ENCODE measurements at regions not wholly inside any gene's neighbourhood (a gene's known extent, or its start where the extent isn't known, plus 50 kb on each side); places are given as distances from the start of the nearest gene placed in this dataset.

- no peak for DNase-seq (ENCODE audit: low read depth)
- H3K4me3 ChIP-seq (ENCODE audit: control insufficient read depth, low read depth, low read length), result no peak overlapping the region
- TF ChIP-seq, protein P1, sequence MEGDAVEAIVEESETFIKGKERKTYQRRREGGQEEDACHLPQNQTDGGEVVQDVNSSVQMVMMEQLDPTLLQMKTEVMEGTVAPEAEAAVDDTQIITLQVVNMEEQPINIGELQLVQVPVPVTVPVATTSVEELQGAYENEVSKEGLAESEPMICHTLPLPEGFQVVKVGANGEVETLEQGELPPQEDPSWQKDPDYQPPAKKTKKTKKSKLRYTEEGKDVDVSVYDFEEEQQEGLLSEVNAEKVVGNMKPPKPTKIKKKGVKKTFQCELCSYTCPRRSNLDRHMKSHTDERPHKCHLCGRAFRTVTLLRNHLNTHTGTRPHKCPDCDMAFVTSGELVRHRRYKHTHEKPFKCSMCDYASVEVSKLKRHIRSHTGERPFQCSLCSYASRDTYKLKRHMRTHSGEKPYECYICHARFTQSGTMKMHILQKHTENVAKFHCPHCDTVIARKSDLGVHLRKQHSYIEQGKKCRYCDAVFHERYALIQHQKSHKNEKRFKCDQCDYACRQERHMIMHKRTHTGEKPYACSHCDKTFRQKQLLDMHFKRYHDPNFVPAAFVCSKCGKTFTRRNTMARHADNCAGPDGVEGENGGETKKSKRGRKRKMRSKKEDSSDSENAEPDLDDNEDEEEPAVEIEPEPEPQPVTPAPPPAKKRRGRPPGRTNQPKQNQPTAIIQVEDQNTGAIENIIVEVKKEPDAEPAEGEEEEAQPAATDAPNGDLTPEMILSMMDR (conservative IDR thresholded peaks at IDR 0.05; ENCODE audit: control insufficient read depth, insufficient read depth, low read depth, low read length), result no peak
Measured at GRCh38 chr4:96241819-96242218, 401.9 kb downstream of the PDHA2 start.

GRCh38 chr4:96247096-96247495 lies 407.2 kb downstream of the PDHA2 start:
- no peak overlapping the region for H3K4me3 ChIP-seq (ENCODE audit: control insufficient read depth, low read depth, low read length)
- TF ChIP-seq, protein P1 (conservative IDR thresholded peaks at IDR 0.05; ENCODE audit: control insufficient read depth, insufficient read depth, low read depth, low read length), result no peak
- DNase-seq (ENCODE audit: low read depth), result no peak

DNA sequence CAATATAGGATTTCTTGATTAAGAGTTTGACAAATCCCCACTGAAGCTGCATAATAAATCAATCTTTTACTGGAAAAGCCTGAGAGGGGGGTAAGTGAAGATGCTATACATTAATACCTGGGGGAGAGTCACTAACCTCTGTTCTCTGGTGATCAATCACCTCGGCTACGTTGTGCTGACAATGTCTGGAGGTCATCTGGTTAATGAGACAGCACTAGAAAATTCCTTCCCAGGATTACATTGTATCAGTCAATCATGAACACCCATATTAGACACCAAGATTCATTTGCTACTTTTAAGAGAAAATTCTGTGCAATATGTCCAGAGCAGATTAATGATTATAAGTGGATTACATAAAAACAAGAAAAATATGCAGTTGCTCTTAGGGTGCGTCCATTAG lies 408.3 kb downstream of the PDHA2 start:
- DNase-seq (ENCODE audit: low read depth), result no peak
- TF ChIP-seq, protein P1 (conservative IDR thresholded peaks at IDR 0.05; ENCODE audit: control insufficient read depth, insufficient read depth, low read depth, low read length), result no peak
- no peak overlapping the region for H3K4me3 ChIP-seq (ENCODE audit: control insufficient read depth, low read depth, low read length)

- no peak overlapping the region for H3K4me3 ChIP-seq (ENCODE audit: control insufficient read depth, low read depth, low read length)
- DNase-seq (ENCODE audit: low read depth), result no peak
- TF ChIP-seq, protein P1 (conservative IDR thresholded peaks at IDR 0.05; ENCODE audit: control insufficient read depth, insufficient read depth, low read depth, low read length), result no peak
Measured at GRCh38 chr4:96260064-96260682, 420.3 kb downstream of the PDHA2 start.

DNA sequence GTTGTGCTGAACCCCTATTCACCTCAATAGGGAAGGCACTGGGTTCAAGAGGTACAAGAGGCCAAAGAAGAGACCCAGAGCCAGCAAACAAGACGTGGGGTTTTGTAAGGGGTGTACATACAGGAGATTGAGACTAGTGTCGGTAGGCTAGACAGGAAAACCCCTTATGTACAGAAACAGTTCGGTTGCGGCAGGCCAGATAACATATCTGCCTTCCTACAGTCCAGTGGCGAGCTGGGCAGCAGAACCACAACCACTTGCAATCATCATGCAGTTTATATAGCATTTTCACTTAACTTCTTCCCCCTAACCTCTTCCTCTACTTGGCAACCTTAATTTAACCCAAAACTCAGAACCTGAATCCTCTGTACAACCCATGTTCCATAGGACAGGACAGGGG lies 422.2 kb downstream of the PDHA2 start:
- no peak overlapping the region for H3K4me3 ChIP-seq (ENCODE audit: control insufficient read depth, low read depth, low read length)
- TF ChIP-seq, protein P1 (conservative IDR thresholded peaks at IDR 0.05; ENCODE audit: control insufficient read depth, insufficient read depth, low read depth, low read length), result no peak
- no peak for DNase-seq (ENCODE audit: low read depth)

DNA sequence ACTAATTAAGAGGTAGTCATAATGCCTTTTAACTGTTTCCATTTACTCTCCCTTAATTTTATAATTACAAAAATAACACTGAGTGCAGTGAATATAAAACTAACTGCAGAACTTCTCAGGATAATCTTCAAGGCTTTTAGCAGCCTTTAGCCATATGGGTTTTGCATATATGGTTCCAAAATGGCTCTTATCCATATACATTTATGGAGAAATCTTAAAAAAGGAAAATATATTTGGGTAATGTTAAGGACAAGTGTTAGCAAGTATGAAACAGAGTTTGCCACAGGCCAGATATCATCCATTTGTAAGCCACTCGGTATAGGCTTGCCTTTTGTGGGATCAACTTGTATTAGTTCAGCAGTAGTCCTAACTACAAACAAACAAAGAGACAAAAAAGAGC lies 423.4 kb downstream of the PDHA2 start:
- no peak overlapping the region for H3K4me3 ChIP-seq (ENCODE audit: control insufficient read depth, low read depth, low read length)
- TF ChIP-seq, protein P1 (conservative IDR thresholded peaks at IDR 0.05; ENCODE audit: control insufficient read depth, insufficient read depth, low read depth, low read length), result no peak
- no peak for DNase-seq (ENCODE audit: low read depth)

Measured in fibroblast of mammary gland (primary cell).